K562 (cell line): ENCODE measurements at regions not wholly inside any gene's neighbourhood (a gene's known extent, or its start where the extent isn't known, plus 50 kb on each side); places are given as distances from the start of the nearest gene placed in this dataset.
"Not testable (repeated sequence)": the region's sequence is repeated elsewhere in the genome, so short reads cannot be mapped to it uniquely, and the experiment has no call there.

Experiments used
- SIN3A ChIP-seq, 2 experiments: fragments of 150-350 bp in 1 of 2; IDR thresholded peaks; 2 replicates each; pipeline ENCODE4 v1.6.1; 2011 to 2016; ENCODE audit warnings: borderline replicate concordance in 2 of 2, low read depth in 2 of 2, low read length in 2 of 2, mild to moderate bottlenecking in 2 of 2, moderate library complexity in 2 of 2; ENCODE audit not compliant: control insufficient read depth in 1 of 2
- SPI1 ChIP-seq: IDR thresholded peaks from 2 replicates; pipeline ENCODE4 v1.6.1; 2011; ENCODE audit warnings: low read depth, low read length, control low read depth, borderline replicate concordance
- ZNF134 ChIP-seq: fragments of 250-450 bp; sonication (Bioruptor Pico); conservative IDR thresholded peaks from 2 replicates; pipeline ENCODE4 v1.4.0; 2020
- ZNF165 ChIP-seq: fragments of 250-450 bp; sonication (Bioruptor Pico); IDR thresholded peaks from 2 replicates; pipeline ENCODE4 v1.4.0; 2020; ENCODE audit warnings: borderline replicate concordance
- ZNF3 ChIP-seq: fragments of 250-450 bp; sonication (Bioruptor Pico); IDR thresholded peaks from 2 replicates; pipeline ENCODE4 v1.5.0; 2021; ENCODE audit warnings: mild to moderate bottlenecking, moderate library complexity
- TF ChIP-seq, protein P1 (sequence below): sonication (generic); formaldehyde crosslinking; IDR thresholded peaks from 2 replicates; pipeline ENCODE4 v1.5.0; 2020; ENCODE audit warnings: missing genetic modification reagents
- TF ChIP-seq, protein P2 (sequence below), 2 experiments: fragments of 450-650 bp in 1 of 2; IDR thresholded peaks; 2 replicates each; pipeline ENCODE4 v1.6.1; 2011 to 2017; ENCODE audit warnings: low read depth in 2 of 2, antibody characterized with exemption in 1 of 2, borderline replicate concordance in 1 of 2, low read length in 1 of 2, mild to moderate bottlenecking in 1 of 2, mixed read lengths in 1 of 2; ENCODE audit not compliant: control insufficient read depth in 1 of 2
- TF ChIP-seq, protein P3 (sequence below), 3 experiments: IDR thresholded peaks in 2 of 3; conservative IDR thresholded peaks in 1 of 3; 2 replicates each; pipeline ENCODE4 v1.5.1; 2011 to 2012; ENCODE audit warnings: low read length in 3 of 3, mild to moderate bottlenecking in 3 of 3, control low read depth in 2 of 3, improper control_type of control experiment in 1 of 3, inconsistent platforms in 1 of 3, low read depth in 1 of 3, mixed read lengths in 1 of 3, moderate library complexity in 1 of 3; ENCODE audit not compliant: insufficient read depth in 2 of 3

DNA sequence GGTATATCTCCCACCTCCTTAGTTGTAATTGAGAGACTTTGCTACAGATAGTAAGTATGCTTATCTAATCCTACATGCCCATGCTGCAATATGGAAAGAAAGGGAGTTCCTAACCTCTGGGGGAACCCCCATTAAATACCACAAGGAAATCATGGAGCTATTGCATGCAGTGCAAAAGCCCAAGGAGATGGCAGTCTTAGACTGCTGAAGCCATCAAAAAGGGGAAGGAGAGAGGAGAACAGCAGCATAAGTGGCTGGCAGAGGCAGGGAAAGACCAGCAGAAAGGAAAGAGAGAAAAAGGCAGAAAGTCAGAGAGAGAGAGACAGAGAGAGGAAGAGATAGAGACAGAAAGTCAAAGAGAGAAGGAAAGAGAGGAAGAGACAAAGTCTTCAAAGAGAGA lies 121.6 kb upstream of the SLC16A7 start:
- not testable (repeated sequence) for TF ChIP-seq SIN3A (IDR thresholded peaks at IDR 0.05; ENCODE audit: borderline replicate concordance in 2 of 2, control insufficient read depth in 1 of 2, low read depth in 2 of 2, low read length in 2 of 2); SPI1; ZNF165 (CRISPR knock-in tag); ZNF134 (CRISPR knock-in tag); ZNF3 (CRISPR knock-in tag)
- TF ChIP-seq, protein P1, sequence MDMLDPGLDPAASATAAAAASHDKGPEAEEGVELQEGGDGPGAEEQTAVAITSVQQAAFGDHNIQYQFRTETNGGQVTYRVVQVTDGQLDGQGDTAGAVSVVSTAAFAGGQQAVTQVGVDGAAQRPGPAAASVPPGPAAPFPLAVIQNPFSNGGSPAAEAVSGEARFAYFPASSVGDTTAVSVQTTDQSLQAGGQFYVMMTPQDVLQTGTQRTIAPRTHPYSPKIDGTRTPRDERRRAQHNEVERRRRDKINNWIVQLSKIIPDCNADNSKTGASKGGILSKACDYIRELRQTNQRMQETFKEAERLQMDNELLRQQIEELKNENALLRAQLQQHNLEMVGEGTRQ: not testable (repeated sequence)
- TF ChIP-seq, protein P2, sequence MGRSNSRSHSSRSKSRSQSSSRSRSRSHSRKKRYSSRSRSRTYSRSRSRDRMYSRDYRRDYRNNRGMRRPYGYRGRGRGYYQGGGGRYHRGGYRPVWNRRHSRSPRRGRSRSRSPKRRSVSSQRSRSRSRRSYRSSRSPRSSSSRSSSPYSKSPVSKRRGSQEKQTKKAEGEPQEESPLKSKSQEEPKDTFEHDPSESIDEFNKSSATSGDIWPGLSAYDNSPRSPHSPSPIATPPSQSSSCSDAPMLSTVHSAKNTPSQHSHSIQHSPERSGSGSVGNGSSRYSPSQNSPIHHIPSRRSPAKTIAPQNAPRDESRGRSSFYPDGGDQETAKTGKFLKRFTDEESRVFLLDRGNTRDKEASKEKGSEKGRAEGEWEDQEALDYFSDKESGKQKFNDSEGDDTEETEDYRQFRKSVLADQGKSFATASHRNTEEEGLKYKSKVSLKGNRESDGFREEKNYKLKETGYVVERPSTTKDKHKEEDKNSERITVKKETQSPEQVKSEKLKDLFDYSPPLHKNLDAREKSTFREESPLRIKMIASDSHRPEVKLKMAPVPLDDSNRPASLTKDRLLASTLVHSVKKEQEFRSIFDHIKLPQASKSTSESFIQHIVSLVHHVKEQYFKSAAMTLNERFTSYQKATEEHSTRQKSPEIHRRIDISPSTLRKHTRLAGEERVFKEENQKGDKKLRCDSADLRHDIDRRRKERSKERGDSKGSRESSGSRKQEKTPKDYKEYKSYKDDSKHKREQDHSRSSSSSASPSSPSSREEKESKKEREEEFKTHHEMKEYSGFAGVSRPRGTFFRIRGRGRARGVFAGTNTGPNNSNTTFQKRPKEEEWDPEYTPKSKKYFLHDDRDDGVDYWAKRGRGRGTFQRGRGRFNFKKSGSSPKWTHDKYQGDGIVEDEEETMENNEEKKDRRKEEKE (IDR thresholded peaks at IDR 0.05; ENCODE audit: borderline replicate concordance in 1 of 2, control insufficient read depth in 1 of 2, low read depth in 2 of 2, low read length in 1 of 2): not testable (repeated sequence)
- TF ChIP-seq, protein P3, sequence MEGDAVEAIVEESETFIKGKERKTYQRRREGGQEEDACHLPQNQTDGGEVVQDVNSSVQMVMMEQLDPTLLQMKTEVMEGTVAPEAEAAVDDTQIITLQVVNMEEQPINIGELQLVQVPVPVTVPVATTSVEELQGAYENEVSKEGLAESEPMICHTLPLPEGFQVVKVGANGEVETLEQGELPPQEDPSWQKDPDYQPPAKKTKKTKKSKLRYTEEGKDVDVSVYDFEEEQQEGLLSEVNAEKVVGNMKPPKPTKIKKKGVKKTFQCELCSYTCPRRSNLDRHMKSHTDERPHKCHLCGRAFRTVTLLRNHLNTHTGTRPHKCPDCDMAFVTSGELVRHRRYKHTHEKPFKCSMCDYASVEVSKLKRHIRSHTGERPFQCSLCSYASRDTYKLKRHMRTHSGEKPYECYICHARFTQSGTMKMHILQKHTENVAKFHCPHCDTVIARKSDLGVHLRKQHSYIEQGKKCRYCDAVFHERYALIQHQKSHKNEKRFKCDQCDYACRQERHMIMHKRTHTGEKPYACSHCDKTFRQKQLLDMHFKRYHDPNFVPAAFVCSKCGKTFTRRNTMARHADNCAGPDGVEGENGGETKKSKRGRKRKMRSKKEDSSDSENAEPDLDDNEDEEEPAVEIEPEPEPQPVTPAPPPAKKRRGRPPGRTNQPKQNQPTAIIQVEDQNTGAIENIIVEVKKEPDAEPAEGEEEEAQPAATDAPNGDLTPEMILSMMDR (IDR thresholded peaks at IDR 0.05 in 2 of 3, conservative IDR thresholded peaks at IDR 0.05 in 1 of 3; ENCODE audit: insufficient read depth in 2 of 3, low read depth in 1 of 3, low read length in 3 of 3): not testable (repeated sequence)
